Gastrocnemius medialis (tissue), 4 donors: ENCODE measurements at regions not wholly inside any gene's neighbourhood (a gene's known extent, or its start where the extent isn't known, plus 50 kb on each side); places are given as distances from the start of the nearest gene placed in this dataset.

Experiments
- ATAC-seq, 2 donors: fragments of 150-250 bp; one replicate each; pipeline ENCODE4 v1.9.1; 2016
- DNase-seq, 2 donors: peaks; one replicate each; pipeline ENCODE4 v3.0.0-alpha.2; 2019
- H3K27ac ChIP-seq, 4 donors: fragments of 200-600 bp; sonication (generic); 1 replicate in 1 of 4; 2 replicates in 3 of 4; pipeline ENCODE4 v1.5.1; 2016 to 2018; ENCODE audit warnings: mild to moderate bottlenecking in 2 of 4, moderate library complexity in 1 of 4
- H3K27me3 ChIP-seq, 3 donors: fragments of 200-600 bp; sonication (generic) in 2 of 3; 1 replicate in 1 of 3; 2 replicates in 2 of 3; pipeline versions ENCODE4 v1.5.1 to v1.6.0; 2016 to 2019; ENCODE audit warnings: mild to moderate bottlenecking in 1 of 3, moderate library complexity in 1 of 3
- H3K36me3 ChIP-seq, 2 donors: fragments of 200-600 bp; sonication (generic) in 1 of 2; one replicate each; pipeline ENCODE4 v1.5.1; 2017 to 2018
- H3K4me1 ChIP-seq, 2 donors: fragments of 200-600 bp; sonication (generic) in 1 of 2; one replicate each; pipeline ENCODE4 v1.5.1; 2016 to 2017; ENCODE audit warnings: mild to moderate bottlenecking in 2 of 2
- H3K4me3 ChIP-seq, 4 donors: fragments of 200-600 bp; sonication (generic) in 3 of 4; 1 replicate in 1 of 4; 2 replicates in 3 of 4; pipeline ENCODE4 v1.5.1; 2016 to 2019; ENCODE audit warnings: mild to moderate bottlenecking in 2 of 4
- H3K9me3 ChIP-seq, 3 donors: fragments of 200-600 bp; sonication (generic) in 2 of 3; 1 replicate in 1 of 3; 2 replicates in 2 of 3; pipeline ENCODE4 v1.5.1; 2016 to 2019
- CTCF ChIP-seq, 5 experiments: fragments of 450-650 bp in 3 of 5; fragments of 200-600 bp in 2 of 5; sonication (generic) in 2 of 5; IDR thresholded peaks in 4 of 5; conservative IDR thresholded peaks in 1 of 5; 1 replicate in 4 of 5; 2 replicates in 1 of 5; pipeline ENCODE4 v1.5.1; 2016 to 2019; ENCODE audit warnings: antibody characterized with exemption in 5 of 5, mild to moderate bottlenecking in 3 of 5, moderate library complexity in 3 of 5
- POLR2A ChIP-seq, 2 donors: fragments of 450-650 bp; IDR thresholded peaks; one replicate each; pipeline ENCODE4 v1.6.1; 2017; ENCODE audit warnings: antibody characterized with exemption in 2 of 2, mild to moderate bottlenecking in 2 of 2, moderate library complexity in 2 of 2
- in situ Hi-C, 4 donors: fragments of 200-750 bp; cut with MboI; loops; one replicate each; pipeline versions ENCODE4 v1.15.0 to v1.8.0; 2017; ENCODE audit warnings: low sequenced_read_pairs in 4 of 4
- intact Hi-C: fragments of 100-400 bp; cut with DNase I; formaldehyde crosslinking; loops from one replicate; pipeline ENCODE4 v1.15.1; 2023; ENCODE audit warnings: low total_unique reads

GRCh38 chr10:44671319-44671718, 239.8 kb upstream of the TMEM72 start:
- H3K36me3 ChIP-seq = no peaks in the 10 kb centered on the region
- ATAC-seq (no peak), DNase-seq (no peak)
- in situ Hi-C loops = no loop called here
- no peaks in the 10 kb centered on the region for H3K9me3 ChIP-seq
- intact Hi-C loops = no loop called here
- H3K27me3 ChIP-seq = no peaks in the 10 kb centered on the region
- no peak overlapping the region for H3K27ac ChIP-seq
- H3K4me1 ChIP-seq = no peaks in the 10 kb centered on the region
- TF ChIP-seq POLR2A (IDR thresholded peaks at IDR 0.05) (no peak), CTCF (IDR thresholded peaks at IDR 0.05 in 4 of 5, conservative IDR thresholded peaks at IDR 0.05 in 1 of 5) (no peak)
- no peak overlapping the region for H3K4me3 ChIP-seq

GRCh38 chr10:44673245-44673983, 237.7 kb upstream of the TMEM72 start:
- no peak overlapping the region for H3K27ac ChIP-seq
- no peaks in the 10 kb centered on the region for H3K27me3 ChIP-seq
- intact Hi-C loops (no loop called here), in situ Hi-C loops (no loop called here)
- no peaks in the 10 kb centered on the region for H3K9me3 ChIP-seq
- ATAC-seq = no peak
- no peak for TF ChIP-seq POLR2A (IDR thresholded peaks at IDR 0.05)
- TF ChIP-seq CTCF (IDR thresholded peaks at IDR 0.05 in 4 of 5, conservative IDR thresholded peaks at IDR 0.05 in 1 of 5) = no peak
- H3K36me3 ChIP-seq = no peaks in the 10 kb centered on the region
- H3K4me3 ChIP-seq = no peak overlapping the region
- no peaks in the 10 kb centered on the region for H3K4me1 ChIP-seq
- no peak for DNase-seq

GRCh38 chr10:44674536-44675386, 236.4 kb upstream of the TMEM72 start:
- Histone ChIP-seq H3K9me3 (no peaks in the 10 kb centered on the region), H3K4me1 (no peaks in the 10 kb centered on the region), H3K27ac (no peak overlapping the region), H3K27me3 (no peaks in the 10 kb centered on the region), H3K36me3 (no peaks in the 10 kb centered on the region), H3K4me3 (no peak overlapping the region)
- in situ Hi-C loops = no loop called here
- DNase-seq (no peak), ATAC-seq (no peak)
- TF ChIP-seq POLR2A (IDR thresholded peaks at IDR 0.05) (no peak), CTCF (IDR thresholded peaks at IDR 0.05 in 4 of 5, conservative IDR thresholded peaks at IDR 0.05 in 1 of 5) (no peak)
- intact Hi-C loops = no loop called here

- in situ Hi-C loops = no loop called here
Observed at GRCh38 chr10:44675387-44675874, 235.7 kb upstream of the TMEM72 start.

More at GRCh38 chr10:44675387-44675874, 235.7 kb upstream of the TMEM72 start:
- Histone ChIP-seq H3K4me3 (no peak overlapping the region), H3K9me3 (no peaks in the 10 kb centered on the region), H3K27ac (no peak overlapping the region), H3K36me3 (no peaks in the 10 kb centered on the region), H3K4me1 (no peaks in the 10 kb centered on the region), H3K27me3 (no peaks in the 10 kb centered on the region)
- intact Hi-C loops = no loop called here
- DNase-seq = no peak
- TF ChIP-seq CTCF (IDR thresholded peaks at IDR 0.05 in 4 of 5, conservative IDR thresholded peaks at IDR 0.05 in 1 of 5) (no peak), POLR2A (IDR thresholded peaks at IDR 0.05) (no peak)
- no peak for ATAC-seq
